ENCODE measurements at regions not wholly inside any gene's neighbourhood (a gene's known extent, or its start where the extent isn't known, plus 50 kb on each side); places are given as distances from the start of the nearest gene placed in this dataset.

DNA sequence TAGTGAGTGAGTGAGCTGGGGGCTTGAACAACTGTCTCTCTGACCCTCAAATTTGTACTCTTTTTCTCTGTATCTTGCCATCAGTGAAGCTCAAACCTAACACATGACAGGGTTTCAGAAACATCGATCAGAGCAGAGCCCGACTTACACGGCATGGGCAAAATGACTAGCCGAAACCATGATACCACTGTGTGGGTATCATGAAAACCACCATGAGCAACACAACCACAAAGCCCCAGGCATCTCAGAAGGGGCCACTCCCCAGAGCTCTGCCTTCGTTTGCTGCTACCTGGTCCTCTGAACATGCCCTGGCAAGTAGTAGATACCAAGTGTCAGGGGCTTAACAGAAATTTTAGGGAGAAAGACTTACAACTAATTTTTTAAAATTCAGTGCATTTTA lies 308.5 kb downstream of the WDR11 start:
- Histone ChIP-seq H3K4me1 (ENCODE audit: insufficient read depth, low read length, poor library complexity, severe bottlenecking) (no peaks in the 10 kb centered on the region), H2AFZ (ENCODE audit: low read length) (no peak overlapping the region), H4K20me1 (ENCODE audit: insufficient read depth, low read length, poor library complexity, severe bottlenecking) (no peaks in the 10 kb centered on the region), H3F3A (ENCODE audit: low read depth) (no peaks in the 10 kb centered on the region), H3K9ac (ENCODE audit: low read depth, low read length, poor library complexity, severe bottlenecking) (no peak overlapping the region), H3K27me3 (ENCODE audit: insufficient read depth, low read length, poor library complexity, severe bottlenecking) (no peaks in the 10 kb centered on the region), H3K36me3 (ENCODE audit: insufficient read depth, low read length) (no peaks in the 10 kb centered on the region), H3K9me3 (ENCODE audit: insufficient read depth, low read depth, low read length) (peaks cover 3% of the 10 kb centered on the region; the same call in 1 of the 2 replicates), H3K4me3 (ENCODE audit: low read length, poor library complexity, severe bottlenecking) (no peak overlapping the region), H3K9me2 (replicated peaks; ENCODE audit: low read depth, low read length) (no peaks in the 10 kb centered on the region), H3K4me2 (ENCODE audit: low read depth, low read length, poor library complexity, severe bottlenecking) (no peak overlapping the region), H3K79me2 (ENCODE audit: insufficient read depth, low read length) (no peaks in the 10 kb centered on the region)
- TF ChIP-seq EZH2phosphoT487 (IDR thresholded peaks at IDR 0.05; ENCODE audit: borderline replicate concordance) = no peak
- TF ChIP-seq, protein P1, sequence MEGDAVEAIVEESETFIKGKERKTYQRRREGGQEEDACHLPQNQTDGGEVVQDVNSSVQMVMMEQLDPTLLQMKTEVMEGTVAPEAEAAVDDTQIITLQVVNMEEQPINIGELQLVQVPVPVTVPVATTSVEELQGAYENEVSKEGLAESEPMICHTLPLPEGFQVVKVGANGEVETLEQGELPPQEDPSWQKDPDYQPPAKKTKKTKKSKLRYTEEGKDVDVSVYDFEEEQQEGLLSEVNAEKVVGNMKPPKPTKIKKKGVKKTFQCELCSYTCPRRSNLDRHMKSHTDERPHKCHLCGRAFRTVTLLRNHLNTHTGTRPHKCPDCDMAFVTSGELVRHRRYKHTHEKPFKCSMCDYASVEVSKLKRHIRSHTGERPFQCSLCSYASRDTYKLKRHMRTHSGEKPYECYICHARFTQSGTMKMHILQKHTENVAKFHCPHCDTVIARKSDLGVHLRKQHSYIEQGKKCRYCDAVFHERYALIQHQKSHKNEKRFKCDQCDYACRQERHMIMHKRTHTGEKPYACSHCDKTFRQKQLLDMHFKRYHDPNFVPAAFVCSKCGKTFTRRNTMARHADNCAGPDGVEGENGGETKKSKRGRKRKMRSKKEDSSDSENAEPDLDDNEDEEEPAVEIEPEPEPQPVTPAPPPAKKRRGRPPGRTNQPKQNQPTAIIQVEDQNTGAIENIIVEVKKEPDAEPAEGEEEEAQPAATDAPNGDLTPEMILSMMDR (conservative IDR thresholded peaks at IDR 0.05; ENCODE audit: low read length) = no peak

DNA sequence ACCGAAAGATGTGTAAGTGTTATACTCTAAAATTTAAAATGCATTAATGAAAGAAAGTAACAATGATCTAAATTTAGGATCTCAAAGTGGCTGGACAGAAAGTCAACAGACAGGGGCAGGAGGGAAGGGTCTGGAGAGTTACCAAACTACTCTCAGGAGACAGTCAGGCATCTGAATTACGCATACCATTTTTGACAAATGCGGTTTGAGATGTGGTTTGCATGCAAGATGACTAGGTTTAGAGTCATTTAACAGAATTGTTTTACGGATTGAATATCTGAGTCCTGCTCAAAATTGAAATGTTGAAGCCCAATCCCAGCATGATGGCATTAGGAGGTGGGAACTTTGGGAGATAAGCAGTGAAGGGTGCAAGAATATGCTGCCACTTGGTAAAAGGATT lies 314.1 kb downstream of the WDR11 start:
- TF ChIP-seq EZH2phosphoT487 (IDR thresholded peaks at IDR 0.05; ENCODE audit: borderline replicate concordance) = no peak
- TF ChIP-seq, protein P1 (conservative IDR thresholded peaks at IDR 0.05; ENCODE audit: low read length) = no peak

DNA sequence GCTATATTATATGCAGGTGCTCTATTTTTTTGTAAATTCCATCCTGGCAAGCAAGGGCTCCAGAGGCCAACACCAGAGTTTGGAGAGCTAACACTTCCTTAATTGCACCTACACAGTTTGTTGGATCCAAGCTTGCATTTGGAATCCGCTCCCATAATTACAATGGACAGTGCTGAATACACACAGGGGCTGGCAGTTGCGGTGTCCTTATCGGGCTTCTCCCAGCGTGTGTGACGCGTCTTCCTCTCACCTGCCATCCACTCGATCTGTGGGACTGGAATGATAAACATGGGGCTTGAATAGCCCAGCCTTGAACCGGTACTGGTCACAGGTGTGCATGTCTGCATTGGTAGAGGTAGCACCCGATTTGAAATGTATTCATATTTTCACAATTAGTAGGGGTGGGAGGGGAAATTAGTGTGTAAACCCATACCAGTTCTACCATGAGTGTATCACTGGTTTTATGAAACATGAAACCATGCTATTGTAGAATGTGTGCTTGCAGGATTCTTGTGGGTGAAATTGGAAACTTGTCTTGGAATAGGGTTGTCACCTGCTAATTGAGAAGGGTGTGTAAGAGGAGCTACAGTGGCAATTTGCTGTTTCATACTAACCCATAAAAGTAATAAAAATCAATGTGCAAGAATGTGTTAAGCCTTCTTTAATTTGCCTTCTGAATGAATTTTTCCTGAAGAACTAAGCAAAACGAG lies 316.5 kb downstream of the WDR11 start:
- H3F3A ChIP-seq (ENCODE audit: low read depth) = no peaks in the 10 kb centered on the region

More for the DNA sequence above, 314.1 kb downstream of the WDR11 start:
- peaks cover 3% of the 10 kb centered on the region; the same call in 1 of the 2 replicates for H3K9me3 ChIP-seq (ENCODE audit: insufficient read depth, low read depth, low read length)
- H3K36me3 ChIP-seq (ENCODE audit: insufficient read depth, low read length) = no peaks in the 10 kb centered on the region
- no peaks in the 10 kb centered on the region for H3K27me3 ChIP-seq (ENCODE audit: insufficient read depth, low read length, poor library complexity, severe bottlenecking)
- no peak overlapping the region for H3K4me2 ChIP-seq (ENCODE audit: low read depth, low read length, poor library complexity, severe bottlenecking)
- no peaks in the 10 kb centered on the region for H4K20me1 ChIP-seq (ENCODE audit: insufficient read depth, low read length, poor library complexity, severe bottlenecking)
- no peaks in the 10 kb centered on the region for H3K79me2 ChIP-seq (ENCODE audit: insufficient read depth, low read length)
- H3F3A ChIP-seq (ENCODE audit: low read depth) = no peaks in the 10 kb centered on the region
- H3K9ac ChIP-seq (ENCODE audit: low read depth, low read length, poor library complexity, severe bottlenecking) = no peak overlapping the region
- no peaks in the 10 kb centered on the region for H3K9me2 ChIP-seq (replicated peaks; ENCODE audit: low read depth, low read length)
- H3K4me3 ChIP-seq (ENCODE audit: low read length, poor library complexity, severe bottlenecking) = no peak overlapping the region
- no peak overlapping the region for H2AFZ ChIP-seq (ENCODE audit: low read length)
- H3K4me1 ChIP-seq (ENCODE audit: insufficient read depth, low read length, poor library complexity, severe bottlenecking) = no peaks in the 10 kb centered on the region

More for the DNA sequence above, 316.5 kb downstream of the WDR11 start:
- Histone ChIP-seq H3K4me3 (ENCODE audit: low read length, poor library complexity, severe bottlenecking) (no peak overlapping the region), H3K4me2 (ENCODE audit: low read depth, low read length, poor library complexity, severe bottlenecking) (no peak overlapping the region), H3K79me2 (ENCODE audit: insufficient read depth, low read length) (no peaks in the 10 kb centered on the region), H3K9ac (ENCODE audit: low read depth, low read length, poor library complexity, severe bottlenecking) (no peak overlapping the region), H3K27me3 (ENCODE audit: insufficient read depth, low read length, poor library complexity, severe bottlenecking) (no peaks in the 10 kb centered on the region), H3K36me3 (ENCODE audit: insufficient read depth, low read length) (no peaks in the 10 kb centered on the region), H3K4me1 (ENCODE audit: insufficient read depth, low read length, poor library complexity, severe bottlenecking) (no peaks in the 10 kb centered on the region), H3K9me2 (replicated peaks; ENCODE audit: low read depth, low read length) (no peaks in the 10 kb centered on the region), H3K9me3 (ENCODE audit: insufficient read depth, low read depth, low read length) (no peaks in the 10 kb centered on the region; the same call in 1 of the 2 replicates), H2AFZ (ENCODE audit: low read length) (no peak overlapping the region), H4K20me1 (ENCODE audit: insufficient read depth, low read length, poor library complexity, severe bottlenecking) (no peaks in the 10 kb centered on the region)
- TF ChIP-seq, protein P1 (conservative IDR thresholded peaks at IDR 0.05; ENCODE audit: low read length) = no peak
- no peak for TF ChIP-seq EZH2phosphoT487 (IDR thresholded peaks at IDR 0.05; ENCODE audit: borderline replicate concordance)
